Neural progenitor cell (in vitro differentiated cells): ENCODE measurements at regions not wholly inside any gene's neighbourhood (a gene's known extent, or its start where the extent isn't known, plus 50 kb on each side); places are given as distances from the start of the nearest gene placed in this dataset.

ENCODE experiments used
- EZH2phosphoT487 ChIP-seq: fragments of 200-600 bp; sonication (generic); IDR thresholded peaks from 2 replicates; pipeline ENCODE4 v1.6.1; 2017; ENCODE audit warnings: antibody characterized with exemption
- TF ChIP-seq, protein P1 (sequence below): fragments of 200-600 bp; sonication (generic); IDR thresholded peaks from 2 replicates; pipeline ENCODE4 v1.5.1; 2017; ENCODE audit warnings: antibody characterized with exemption, mild to moderate bottlenecking

DNA sequence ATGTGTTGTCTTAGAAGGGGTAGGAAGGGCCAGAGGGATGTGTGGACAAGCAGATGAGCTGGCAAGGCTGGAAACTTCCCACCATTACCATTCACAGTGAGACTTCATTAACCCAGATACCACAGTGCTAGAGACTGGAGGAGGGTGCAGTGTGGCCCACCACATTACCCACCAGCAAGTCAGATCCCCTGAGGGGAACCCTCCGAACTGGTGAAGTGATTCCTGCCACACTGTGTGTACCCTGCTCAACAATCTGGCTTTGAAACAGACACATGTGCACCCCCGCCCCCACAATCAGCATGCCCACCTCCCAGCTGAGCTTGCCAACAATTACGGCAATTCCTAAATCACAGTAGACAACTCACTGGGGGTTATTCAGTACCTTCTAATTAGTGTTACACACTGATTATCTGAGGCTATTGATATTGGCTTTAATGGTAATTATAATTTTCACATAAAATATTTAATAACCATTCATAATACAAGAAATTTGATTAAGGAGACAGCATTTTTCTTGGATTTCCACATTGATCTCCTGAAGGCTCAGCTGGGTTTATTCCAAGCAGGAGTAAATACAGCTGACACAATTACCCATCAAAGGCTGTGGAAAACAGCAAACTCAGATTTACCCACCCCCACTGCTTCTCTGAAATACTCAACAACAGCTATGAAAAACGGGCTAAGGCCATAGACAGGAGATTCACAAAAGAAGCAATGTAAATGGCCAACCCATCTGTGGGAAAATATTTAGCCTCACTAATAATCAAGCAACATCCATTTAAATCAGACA, 169.3 kb upstream of the FSTL4 start:
- TF ChIP-seq, protein P1, sequence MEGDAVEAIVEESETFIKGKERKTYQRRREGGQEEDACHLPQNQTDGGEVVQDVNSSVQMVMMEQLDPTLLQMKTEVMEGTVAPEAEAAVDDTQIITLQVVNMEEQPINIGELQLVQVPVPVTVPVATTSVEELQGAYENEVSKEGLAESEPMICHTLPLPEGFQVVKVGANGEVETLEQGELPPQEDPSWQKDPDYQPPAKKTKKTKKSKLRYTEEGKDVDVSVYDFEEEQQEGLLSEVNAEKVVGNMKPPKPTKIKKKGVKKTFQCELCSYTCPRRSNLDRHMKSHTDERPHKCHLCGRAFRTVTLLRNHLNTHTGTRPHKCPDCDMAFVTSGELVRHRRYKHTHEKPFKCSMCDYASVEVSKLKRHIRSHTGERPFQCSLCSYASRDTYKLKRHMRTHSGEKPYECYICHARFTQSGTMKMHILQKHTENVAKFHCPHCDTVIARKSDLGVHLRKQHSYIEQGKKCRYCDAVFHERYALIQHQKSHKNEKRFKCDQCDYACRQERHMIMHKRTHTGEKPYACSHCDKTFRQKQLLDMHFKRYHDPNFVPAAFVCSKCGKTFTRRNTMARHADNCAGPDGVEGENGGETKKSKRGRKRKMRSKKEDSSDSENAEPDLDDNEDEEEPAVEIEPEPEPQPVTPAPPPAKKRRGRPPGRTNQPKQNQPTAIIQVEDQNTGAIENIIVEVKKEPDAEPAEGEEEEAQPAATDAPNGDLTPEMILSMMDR: no peak
- TF ChIP-seq EZH2phosphoT487: no peak
